Stomach (tissue), 4 donors: ENCODE measurements at regions not wholly inside any gene's neighbourhood (a gene's known extent, or its start where the extent isn't known, plus 50 kb on each side); places are given as distances from the start of the nearest gene placed in this dataset.

Source experiments
- POLR2A ChIP-seq, 4 donors: fragments of 450-650 bp; IDR thresholded peaks; one replicate each; pipeline ENCODE4 v1.6.1; 2016; ENCODE audit warnings: antibody characterized with exemption in 4 of 4, control low read depth in 2 of 4, mild to moderate bottlenecking in 1 of 4, moderate library complexity in 1 of 4
- POLR2AphosphoS5 ChIP-seq, 3 donors: sonication (generic); formaldehyde crosslinking; IDR thresholded peaks; one replicate each; pipeline ENCODE4 v1.6.1; 2016; ENCODE audit warnings: antibody characterized with exemption in 3 of 3
- TF ChIP-seq, protein P1 (sequence below), 7 experiments: fragments of 450-650 bp in 4 of 7; fragments of 200-600 bp in 3 of 7; sonication (generic) in 3 of 7; IDR thresholded peaks; one replicate each; pipeline ENCODE4 v1.5.1; 2016 to 2019; ENCODE audit warnings: antibody characterized with exemption in 7 of 7, control low read depth in 2 of 7, mild to moderate bottlenecking in 1 of 7

DNA sequence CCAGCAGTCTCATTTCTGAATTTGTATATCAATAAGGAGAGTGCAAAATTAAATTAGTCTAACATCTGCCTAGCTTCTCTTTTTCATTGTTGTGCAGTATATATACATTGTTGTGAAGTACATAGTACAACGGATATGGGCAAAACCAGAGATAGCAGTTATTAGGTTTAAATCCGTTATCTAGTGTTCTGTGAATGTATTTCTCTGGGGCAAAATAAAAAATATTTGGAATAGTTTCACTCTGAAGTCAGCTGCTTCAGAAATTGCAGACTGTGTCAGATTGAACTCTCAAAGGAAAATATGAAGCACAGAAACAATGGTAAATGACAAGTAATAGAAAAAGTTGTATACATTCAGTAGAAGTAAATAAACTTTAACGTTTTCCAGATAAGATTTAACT is 836.5 kb upstream of the CXADR start:
- TF ChIP-seq POLR2AphosphoS5 (IDR thresholded peaks at IDR 0.05) (no peak), POLR2A (IDR thresholded peaks at IDR 0.05) (no peak)
- TF ChIP-seq, protein P1, sequence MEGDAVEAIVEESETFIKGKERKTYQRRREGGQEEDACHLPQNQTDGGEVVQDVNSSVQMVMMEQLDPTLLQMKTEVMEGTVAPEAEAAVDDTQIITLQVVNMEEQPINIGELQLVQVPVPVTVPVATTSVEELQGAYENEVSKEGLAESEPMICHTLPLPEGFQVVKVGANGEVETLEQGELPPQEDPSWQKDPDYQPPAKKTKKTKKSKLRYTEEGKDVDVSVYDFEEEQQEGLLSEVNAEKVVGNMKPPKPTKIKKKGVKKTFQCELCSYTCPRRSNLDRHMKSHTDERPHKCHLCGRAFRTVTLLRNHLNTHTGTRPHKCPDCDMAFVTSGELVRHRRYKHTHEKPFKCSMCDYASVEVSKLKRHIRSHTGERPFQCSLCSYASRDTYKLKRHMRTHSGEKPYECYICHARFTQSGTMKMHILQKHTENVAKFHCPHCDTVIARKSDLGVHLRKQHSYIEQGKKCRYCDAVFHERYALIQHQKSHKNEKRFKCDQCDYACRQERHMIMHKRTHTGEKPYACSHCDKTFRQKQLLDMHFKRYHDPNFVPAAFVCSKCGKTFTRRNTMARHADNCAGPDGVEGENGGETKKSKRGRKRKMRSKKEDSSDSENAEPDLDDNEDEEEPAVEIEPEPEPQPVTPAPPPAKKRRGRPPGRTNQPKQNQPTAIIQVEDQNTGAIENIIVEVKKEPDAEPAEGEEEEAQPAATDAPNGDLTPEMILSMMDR (IDR thresholded peaks at IDR 0.05), result no peak
